DMS153 treated with DMSO at 0.1 percent for 48 hours (cell line): ENCODE measurements at regions not wholly inside any gene's neighbourhood (a gene's known extent, or its start where the extent isn't known, plus 50 kb on each side); places are given as distances from the start of the nearest gene placed in this dataset.
"Not testable (repeated sequence)": the region's sequence is repeated elsewhere in the genome, so short reads cannot be mapped to it uniquely, and the experiment has no call there.

Experiments
- DNase-seq: peaks from one replicate; lab custom pipeline; 2025; ENCODE audit not compliant: unreplicated experiment; lab: John Stamatoyannopoulos, UW

GRCh38 chr3:20747741-20748140, 561.7 kb upstream of the SGO1 start:
- DNase-seq, result no peak

- DNase-seq, result no peak
These were observed 557.7 kb upstream of the SGO1 start for GRCh38 chr3:20743553-20744321.

GRCh38 chr3:20742903-20743552, 557.0 kb upstream of the SGO1 start:
- no peak for DNase-seq

- DNase-seq, result no peak
These were observed 555.4 kb upstream of the SGO1 start for GRCh38 chr3:20741381-20741780.

GRCh38 chr3:20739814-20740213, 553.8 kb upstream of the SGO1 start:
- no peak for DNase-seq

- no peak for DNase-seq
These were observed 550.4 kb upstream of the SGO1 start for GRCh38 chr3:20736287-20736852.

- no peak for DNase-seq
These were observed 543.2 kb upstream of the SGO1 start for GRCh38 chr3:20729185-20729584.

- DNase-seq, result no peak
These were observed 540.8 kb upstream of the SGO1 start for GRCh38 chr3:20726786-20727185.

- DNase-seq, result no peak
These were observed 538.2 kb upstream of the SGO1 start for GRCh38 chr3:20724241-20724640.

GRCh38 chr3:20716425-20716824, 530.4 kb upstream of the SGO1 start:
- not testable (repeated sequence) for DNase-seq

GRCh38 chr3:20701641-20702040, 515.6 kb upstream of the SGO1 start:
- no peak for DNase-seq

- no peak for DNase-seq
These were observed 514.7 kb upstream of the SGO1 start for GRCh38 chr3:20700714-20701113.

- DNase-seq, result no peak
These were observed 512.9 kb upstream of the SGO1 start for GRCh38 chr3:20698896-20699295.

GRCh38 chr3:20696388-20697150, 510.6 kb upstream of the SGO1 start:
- no peak for DNase-seq

GRCh38 chr3:20692675-20693074, 506.7 kb upstream of the SGO1 start:
- no peak for DNase-seq

GRCh38 chr3:20683910-20684309, 497.9 kb upstream of the SGO1 start:
- DNase-seq, result no peak

- no peak for DNase-seq
These were observed 496.6 kb upstream of the SGO1 start for GRCh38 chr3:20682573-20682972.

- DNase-seq, result no peak
These were observed 495.1 kb upstream of the SGO1 start for GRCh38 chr3:20680990-20681628.

- no peak for DNase-seq
These were observed 487.9 kb upstream of the SGO1 start for GRCh38 chr3:20673866-20674265.

GRCh38 chr3:20669675-20670074, 483.7 kb upstream of the SGO1 start:
- no peak for DNase-seq

- no peak for DNase-seq
These were observed 483.2 kb upstream of the SGO1 start for GRCh38 chr3:20669184-20669583.
